GM21529 (cell line): ENCODE measurements at regions not wholly inside any gene's neighbourhood (a gene's known extent, or its start where the extent isn't known, plus 50 kb on each side); places are given as distances from the start of the nearest gene placed in this dataset.
"Not testable (repeated sequence)": the region's sequence is repeated elsewhere in the genome, so short reads cannot be mapped to it uniquely, and the experiment has no call there.

Experiments used
- ATAC-seq: cut with Tn5 transposase; IDR thresholded peaks from one replicate; pipeline ENCODE4 v1.9.1; 2021; ENCODE audit not compliant: unreplicated experiment

GRCh38 chr13:105902396-105902795 lies 633.1 kb downstream of the EFNB2 start:
- ATAC-seq = no peak

DNA sequence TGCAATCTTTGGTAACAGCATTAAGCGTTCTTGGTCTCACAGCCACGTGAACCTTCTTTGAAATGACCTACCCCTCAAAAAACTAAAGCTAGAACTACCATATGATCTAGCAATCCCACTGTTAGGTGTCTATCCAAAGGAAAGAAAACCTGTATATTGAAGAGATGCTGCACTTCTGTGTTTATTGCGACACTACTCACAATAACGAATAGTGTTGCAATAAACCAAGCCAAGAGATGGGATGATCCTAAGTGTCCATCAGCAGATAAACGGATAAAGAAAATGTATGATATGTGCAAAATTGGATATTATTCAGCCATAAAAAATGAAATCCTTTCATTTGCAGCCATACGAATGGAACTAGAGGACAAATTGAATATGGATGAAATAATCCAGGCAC lies 637.9 kb downstream of the EFNB2 start:
- no peak for ATAC-seq

- ATAC-seq = no peak
Measured at GRCh38 chr13:105894697-105895096, 640.8 kb downstream of the EFNB2 start.

DNA sequence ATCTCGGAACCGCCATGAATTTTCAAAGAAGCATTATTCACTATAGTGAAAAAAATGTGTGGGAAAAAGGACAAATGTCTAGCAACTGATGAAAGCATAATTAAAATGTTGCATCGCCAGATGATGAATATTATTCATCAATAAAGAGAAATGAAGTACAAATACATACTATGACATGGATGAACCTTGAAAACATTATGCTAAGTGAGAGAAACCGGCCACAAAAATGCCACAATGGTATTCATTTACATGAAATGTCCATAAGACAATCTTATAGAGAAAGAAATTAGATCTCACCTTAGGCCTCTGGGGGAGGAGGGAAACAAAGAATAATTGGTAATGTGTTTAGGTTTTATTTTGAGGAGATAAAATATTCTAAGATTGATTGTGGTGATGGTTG lies 645.0 kb downstream of the EFNB2 start:
- no peak for ATAC-seq

GRCh38 chr13:105878119-105878700 lies 657.3 kb downstream of the EFNB2 start:
- no peak for ATAC-seq

DNA sequence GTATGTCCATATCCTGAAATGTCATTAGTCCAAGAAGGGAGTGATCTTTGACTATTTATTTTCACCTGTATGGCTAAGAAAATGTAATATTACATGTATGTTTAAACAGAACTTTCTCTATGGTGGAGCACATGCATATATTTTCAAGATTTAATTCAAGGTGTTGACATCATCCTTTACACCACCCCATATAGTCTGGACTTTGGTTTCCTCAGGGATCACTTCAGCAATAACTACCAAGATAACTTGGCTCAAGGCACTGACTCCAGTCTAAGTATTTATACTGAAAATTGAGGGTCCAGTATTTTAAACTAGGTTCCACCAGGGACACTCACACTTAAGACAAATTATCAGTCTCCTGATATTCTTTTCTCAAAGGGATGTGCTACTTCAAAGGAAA lies 660.6 kb downstream of the EFNB2 start:
- no peak for ATAC-seq

GRCh38 chr13:105871768-105872167 lies 663.7 kb downstream of the EFNB2 start:
- ATAC-seq = no peak

- ATAC-seq = no peak
Measured at GRCh38 chr13:105871326-105871725, 664.1 kb downstream of the EFNB2 start.

- no peak for ATAC-seq
Measured at GRCh38 chr13:105863300-105863920, 672.1 kb downstream of the EFNB2 start.

GRCh38 chr13:105848494-105848893 lies 687.0 kb downstream of the EFNB2 start:
- ATAC-seq = no peak

DNA sequence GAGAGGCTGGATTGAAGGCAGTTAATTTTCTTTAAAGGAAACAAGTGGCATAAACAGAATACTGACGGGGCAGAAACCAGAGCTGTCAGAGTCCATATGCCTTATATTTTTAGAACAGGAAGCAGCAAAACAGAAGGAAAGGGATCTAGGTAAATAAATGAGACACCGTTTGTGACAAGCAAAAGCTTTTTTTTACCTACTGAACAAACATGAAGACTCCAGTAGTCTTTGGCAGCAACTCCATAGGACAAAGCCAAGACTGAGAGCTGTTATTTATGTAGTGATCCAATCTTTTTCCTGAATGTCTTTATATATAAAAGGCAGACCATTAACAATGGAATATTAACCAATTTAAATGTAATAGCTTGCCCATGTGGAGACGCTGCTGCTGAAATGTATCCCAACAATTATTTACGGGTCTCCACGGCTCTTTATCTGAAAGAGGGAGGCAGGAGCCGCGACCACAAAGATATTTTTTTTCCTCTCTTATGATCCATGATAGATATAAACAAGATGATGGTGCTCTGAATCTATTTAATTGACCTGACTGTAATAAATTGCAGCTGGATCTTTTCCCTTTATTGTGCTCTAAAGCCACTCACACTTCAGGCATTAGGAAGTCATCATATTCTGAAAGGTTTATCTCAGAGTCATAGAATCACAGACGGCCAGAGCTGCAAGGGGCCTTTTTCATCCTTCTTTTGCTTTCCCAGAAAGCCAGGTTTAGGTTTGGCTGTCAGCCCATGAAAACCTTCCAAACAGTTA lies 687.8 kb downstream of the EFNB2 start:
- ATAC-seq = no peak

DNA sequence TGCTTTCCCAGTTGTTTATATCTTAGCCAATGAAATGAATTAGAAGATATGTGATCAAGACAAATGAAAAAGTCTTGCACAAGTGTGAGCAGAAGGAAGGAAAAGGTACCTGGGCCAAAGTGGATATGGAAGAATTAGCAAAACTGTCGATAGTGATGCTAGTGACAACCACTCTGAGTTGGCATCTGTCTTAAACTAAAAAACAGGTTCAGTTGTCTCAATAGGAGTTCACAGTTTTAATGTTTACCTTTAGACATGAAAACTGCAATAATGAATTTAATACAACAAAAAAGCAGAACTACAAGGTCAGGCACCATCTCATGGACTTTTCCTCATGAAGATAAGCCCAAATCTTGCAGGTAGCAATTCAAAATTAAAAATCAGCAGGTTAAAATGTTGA lies 688.5 kb downstream of the EFNB2 start:
- no peak for ATAC-seq

DNA sequence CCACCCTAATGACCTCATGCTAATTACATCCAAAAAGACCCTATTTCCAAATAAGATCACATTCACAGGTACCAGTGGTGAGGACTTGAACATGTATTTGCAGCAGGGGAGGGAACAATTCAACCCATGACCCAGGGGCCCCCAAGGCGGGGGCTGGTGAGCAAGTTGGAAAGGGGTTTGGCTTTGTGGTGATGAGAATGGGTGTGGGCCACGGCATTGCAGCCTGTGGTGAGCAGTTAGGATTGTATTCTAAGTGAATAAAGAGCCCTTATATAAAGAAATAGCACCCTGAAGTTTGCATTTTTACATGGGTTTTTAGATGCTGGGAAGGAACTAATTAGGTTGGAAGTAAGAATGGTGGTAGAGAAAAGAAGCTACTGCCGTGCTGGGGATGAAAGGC lies 694.2 kb downstream of the EFNB2 start:
- no peak for ATAC-seq

- no peak for ATAC-seq
Measured at GRCh38 chr13:105838231-105838630, 697.2 kb downstream of the EFNB2 start.

DNA sequence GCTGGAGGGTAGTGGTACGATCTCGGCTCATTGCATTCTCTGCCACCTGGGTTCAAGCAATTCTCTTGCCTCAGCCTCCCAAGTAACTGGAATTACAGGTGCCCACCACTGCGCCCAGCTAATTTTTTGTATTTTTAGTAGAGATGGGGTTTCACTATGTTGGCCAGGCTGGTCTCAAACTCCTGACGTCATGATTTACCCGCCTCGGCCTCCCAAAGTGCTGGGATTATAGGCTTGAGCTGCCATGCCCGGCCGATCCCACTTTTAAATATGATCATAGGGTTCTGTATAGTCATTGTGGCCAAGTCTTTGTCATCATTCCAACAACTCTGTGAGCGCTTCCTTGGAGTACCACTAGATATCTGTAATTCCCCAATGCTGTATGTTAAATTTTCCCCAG lies 698.2 kb downstream of the EFNB2 start:
- ATAC-seq = not testable (repeated sequence)

GRCh38 chr13:105830821-105831220 lies 704.6 kb downstream of the EFNB2 start:
- ATAC-seq = no peak

GRCh38 chr13:105827111-105827809 lies 708.2 kb downstream of the EFNB2 start:
- ATAC-seq = no peak

DNA sequence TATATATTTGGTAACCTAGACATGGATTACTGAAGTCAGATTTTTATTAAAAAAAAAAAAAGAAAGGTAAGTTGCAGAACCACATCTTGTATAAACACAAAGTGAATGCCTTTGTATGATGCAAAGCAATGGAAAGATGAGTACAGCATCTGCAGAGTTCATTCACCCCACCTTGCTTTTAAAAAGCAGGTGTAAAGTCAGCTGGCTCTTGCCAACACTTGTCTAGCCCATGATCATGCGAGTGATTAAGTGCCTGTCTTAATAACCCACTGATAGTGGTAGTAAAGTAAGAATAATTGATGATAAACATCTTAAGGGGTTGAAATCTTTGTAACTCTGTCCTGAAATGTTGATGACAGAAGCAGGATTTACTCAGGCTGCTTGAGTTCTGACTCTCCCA lies 710.4 kb downstream of the EFNB2 start:
- ATAC-seq = no peak

GRCh38 chr13:105821337-105821736 lies 714.1 kb downstream of the EFNB2 start:
- ATAC-seq = no peak

GRCh38 chr13:105820415-105820814 lies 715.0 kb downstream of the EFNB2 start:
- no peak for ATAC-seq

DNA sequence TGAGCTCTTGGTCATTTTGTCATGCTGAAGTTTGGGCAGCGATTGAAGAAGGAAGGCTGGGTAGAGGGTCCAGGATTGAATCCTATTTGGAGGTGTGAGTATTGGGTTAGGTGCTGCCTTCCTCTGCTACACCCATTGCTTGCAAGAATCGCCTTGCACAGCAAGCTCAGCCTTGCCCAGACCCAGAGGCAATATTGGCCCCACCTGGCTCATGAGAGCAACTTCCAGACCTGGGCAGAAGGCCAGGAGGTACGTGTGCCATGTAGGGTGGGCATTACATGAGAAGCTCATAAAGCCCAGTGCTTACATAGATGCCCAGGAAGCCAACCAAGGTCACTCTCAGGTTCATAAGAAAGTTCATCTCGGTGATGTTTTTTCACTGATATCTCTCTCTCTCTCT lies 718.0 kb downstream of the EFNB2 start:
- no peak for ATAC-seq

GRCh38 chr13:105816994-105817393 lies 718.5 kb downstream of the EFNB2 start:
- ATAC-seq = no peak
